HepG2 (cell line): ENCODE measurements at regions not wholly inside any gene's neighbourhood (a gene's known extent, or its start where the extent isn't known, plus 50 kb on each side); places are given as distances from the start of the nearest gene placed in this dataset.

Experiments used
- FLYWCH1 ChIP-seq: sonication (generic); formaldehyde crosslinking; IDR thresholded peaks from 2 replicates; pipeline ENCODE4 v1.8.1; 2023; ENCODE audit warnings: mild to moderate bottlenecking, missing genetic modification reagents
- FOSL1 ChIP-seq: sonication (generic); formaldehyde crosslinking; IDR thresholded peaks from 2 replicates; pipeline ENCODE4 v1.9.0; 2021; ENCODE audit warnings: missing genetic modification reagents, borderline replicate concordance
- FOXK1 ChIP-seq: sonication (generic); formaldehyde crosslinking; IDR thresholded peaks from 2 replicates; pipeline ENCODE4 v1.4.0; 2020; ENCODE audit warnings: low read depth, missing genetic modification reagents, borderline replicate concordance
- GTF3A ChIP-seq: sonication (generic); formaldehyde crosslinking; conservative IDR thresholded peaks from 2 replicates; pipeline ENCODE4 v1.4.0; 2020; ENCODE audit warnings: mild to moderate bottlenecking, missing genetic modification reagents
- KLF15 ChIP-seq: sonication (generic); formaldehyde crosslinking; IDR thresholded peaks from 2 replicates; pipeline ENCODE4 v1.8.1; 2023; ENCODE audit warnings: borderline replicate concordance, mild to moderate bottlenecking, inconsistent platforms, missing genetic modification reagents, mixed read lengths
- NONO ChIP-seq, 2 experiments: fragments of 450-650 bp in 1 of 2; sonication (generic) in 1 of 2; formaldehyde crosslinking in 1 of 2; IDR thresholded peaks in 1 of 2; conservative IDR thresholded peaks in 1 of 2; 2 replicates each; pipeline versions ENCODE4 v1.6.1 to v1.8.0; 2017 to 2022; ENCODE audit warnings: mild to moderate bottlenecking in 1 of 2, missing genetic modification reagents in 1 of 2, moderate library complexity in 1 of 2
- NR1H2 ChIP-seq: sonication (generic); formaldehyde crosslinking; IDR thresholded peaks from 2 replicates; pipeline ENCODE4 v1.8.1; 2022; ENCODE audit warnings: low read depth, missing genetic modification reagents, borderline replicate concordance
- PBX3 ChIP-seq: sonication (generic); formaldehyde crosslinking; IDR thresholded peaks from 2 replicates; pipeline ENCODE4 v1.8.1; 2023; ENCODE audit warnings: missing genetic modification reagents, inconsistent platforms, borderline replicate concordance
- POLR2A ChIP-seq, 2 experiments: IDR thresholded peaks; 2 replicates each; pipeline ENCODE4 v1.6.1; 2011; ENCODE audit warnings: low read depth in 2 of 2, low read length in 2 of 2, mild to moderate bottlenecking in 1 of 2, moderate library complexity in 1 of 2; ENCODE audit not compliant: insufficient read depth in 1 of 2
- SNAPC2 ChIP-seq: sonication (generic); formaldehyde crosslinking; IDR thresholded peaks from 2 replicates; pipeline ENCODE4 v1.8.1; 2022; ENCODE audit warnings: mild to moderate bottlenecking, missing genetic modification reagents
- SNRNP70 ChIP-seq: fragments of 200-400 bp; formaldehyde crosslinking; IDR thresholded peaks from 2 replicates; pipeline ENCODE4 v1.6.1; 2017; ENCODE audit warnings: mild to moderate bottlenecking, low read depth, low read length, moderate library complexity
- THAP7 ChIP-seq: sonication (generic); formaldehyde crosslinking; IDR thresholded peaks from 2 replicates; pipeline ENCODE4 v1.8.1; 2023; ENCODE audit warnings: mild to moderate bottlenecking, missing genetic modification reagents
- ZNF225 ChIP-seq: sonication (generic); formaldehyde crosslinking; IDR thresholded peaks from 2 replicates; pipeline ENCODE4 v1.4.0; 2020; ENCODE audit warnings: mild to moderate bottlenecking, missing genetic modification reagents
- ZNF550 ChIP-seq: sonication (generic); formaldehyde crosslinking; IDR thresholded peaks from 2 replicates; pipeline ENCODE4 v1.4.0; 2020; ENCODE audit warnings: mild to moderate bottlenecking, missing genetic modification reagents, borderline replicate concordance
- ZNF672 ChIP-seq: sonication (generic); formaldehyde crosslinking; IDR thresholded peaks from 2 replicates; pipeline ENCODE4 v1.8.1; 2022; ENCODE audit warnings: missing genetic modification reagents
- ZNF768 ChIP-seq: sonication (generic); formaldehyde crosslinking; IDR thresholded peaks from 2 replicates; pipeline ENCODE4 v1.4.0; 2020; ENCODE audit warnings: missing genetic modification reagents
- ZNF878 ChIP-seq: sonication (generic); formaldehyde crosslinking; IDR thresholded peaks from 2 replicates; pipeline ENCODE4 v1.8.1; 2023; ENCODE audit warnings: mild to moderate bottlenecking, missing genetic modification reagents, moderate library complexity
- TF ChIP-seq, protein P1 (sequence below): sonication (generic); formaldehyde crosslinking; IDR thresholded peaks from 2 replicates; pipeline ENCODE4 v1.9.0; 2021; ENCODE audit warnings: missing genetic modification reagents, borderline replicate concordance
- TF ChIP-seq, protein P2 (sequence below): sonication (generic); formaldehyde crosslinking; IDR thresholded peaks from 2 replicates; pipeline ENCODE4 v1.9.0; 2021; ENCODE audit warnings: missing genetic modification reagents, borderline replicate concordance
- TF ChIP-seq, protein P3 (sequence below): sonication (generic); formaldehyde crosslinking; IDR thresholded peaks from 2 replicates; pipeline ENCODE4 v1.4.0; 2020; ENCODE audit warnings: mild to moderate bottlenecking, missing genetic modification reagents

- TF ChIP-seq THAP7 (CRISPR knock-in tag) = no peak
- TF ChIP-seq ZNF878 (CRISPR knock-in tag) = 0 out of 2 replicates have a peak, but pooled peaks have one; percentile 7
- TF ChIP-seq PBX3 (CRISPR knock-in tag) = no peak
- no peak for TF ChIP-seq ZNF225 (CRISPR knock-in tag)
- TF ChIP-seq KLF15 (CRISPR knock-in tag) = no peak
- no peak for TF ChIP-seq NR1H2
- TF ChIP-seq, protein P1, sequence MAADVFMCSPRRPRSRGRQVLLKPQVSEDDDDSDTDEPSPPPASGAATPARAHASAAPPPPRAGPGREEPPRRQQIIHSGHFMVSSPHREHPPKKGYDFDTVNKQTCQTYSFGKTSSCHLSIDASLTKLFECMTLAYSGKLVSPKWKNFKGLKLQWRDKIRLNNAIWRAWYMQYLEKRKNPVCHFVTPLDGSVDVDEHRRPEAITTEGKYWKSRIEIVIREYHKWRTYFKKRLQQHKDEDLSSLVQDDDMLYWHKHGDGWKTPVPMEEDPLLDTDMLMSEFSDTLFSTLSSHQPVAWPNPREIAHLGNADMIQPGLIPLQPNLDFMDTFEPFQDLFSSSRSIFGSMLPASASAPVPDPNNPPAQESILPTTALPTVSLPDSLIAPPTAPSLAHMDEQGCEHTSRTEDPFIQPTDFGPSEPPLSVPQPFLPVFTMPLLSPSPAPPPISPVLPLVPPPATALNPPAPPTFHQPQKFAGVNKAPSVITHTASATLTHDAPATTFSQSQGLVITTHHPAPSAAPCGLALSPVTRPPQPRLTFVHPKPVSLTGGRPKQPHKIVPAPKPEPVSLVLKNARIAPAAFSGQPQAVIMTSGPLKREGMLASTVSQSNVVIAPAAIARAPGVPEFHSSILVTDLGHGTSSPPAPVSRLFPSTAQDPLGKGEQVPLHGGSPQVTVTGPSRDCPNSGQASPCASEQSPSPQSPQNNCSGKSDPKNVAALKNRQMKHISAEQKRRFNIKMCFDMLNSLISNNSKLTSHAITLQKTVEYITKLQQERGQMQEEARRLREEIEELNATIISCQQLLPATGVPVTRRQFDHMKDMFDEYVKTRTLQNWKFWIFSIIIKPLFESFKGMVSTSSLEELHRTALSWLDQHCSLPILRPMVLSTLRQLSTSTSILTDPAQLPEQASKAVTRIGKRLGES (CRISPR knock-in tag) = no peak
- TF ChIP-seq FOXK1 (CRISPR knock-in tag) = no peak
- no peak for TF ChIP-seq FLYWCH1 (CRISPR knock-in tag)
- TF ChIP-seq FOSL1 (CRISPR knock-in tag) = no peak
- no peak for TF ChIP-seq ZNF768
- TF ChIP-seq, protein P2, sequence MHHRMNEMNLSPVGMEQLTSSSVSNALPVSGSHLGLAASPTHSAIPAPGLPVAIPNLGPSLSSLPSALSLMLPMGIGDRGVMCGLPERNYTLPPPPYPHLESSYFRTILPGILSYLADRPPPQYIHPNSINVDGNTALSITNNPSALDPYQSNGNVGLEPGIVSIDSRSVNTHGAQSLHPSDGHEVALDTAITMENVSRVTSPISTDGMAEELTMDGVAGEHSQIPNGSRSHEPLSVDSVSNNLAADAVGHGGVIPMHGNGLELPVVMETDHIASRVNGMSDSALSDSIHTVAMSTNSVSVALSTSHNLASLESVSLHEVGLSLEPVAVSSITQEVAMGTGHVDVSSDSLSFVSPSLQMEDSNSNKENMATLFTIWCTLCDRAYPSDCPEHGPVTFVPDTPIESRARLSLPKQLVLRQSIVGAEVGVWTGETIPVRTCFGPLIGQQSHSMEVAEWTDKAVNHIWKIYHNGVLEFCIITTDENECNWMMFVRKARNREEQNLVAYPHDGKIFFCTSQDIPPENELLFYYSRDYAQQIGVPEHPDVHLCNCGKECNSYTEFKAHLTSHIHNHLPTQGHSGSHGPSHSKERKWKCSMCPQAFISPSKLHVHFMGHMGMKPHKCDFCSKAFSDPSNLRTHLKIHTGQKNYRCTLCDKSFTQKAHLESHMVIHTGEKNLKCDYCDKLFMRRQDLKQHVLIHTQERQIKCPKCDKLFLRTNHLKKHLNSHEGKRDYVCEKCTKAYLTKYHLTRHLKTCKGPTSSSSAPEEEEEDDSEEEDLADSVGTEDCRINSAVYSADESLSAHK = no peak
- TF ChIP-seq ZNF550 = 0 out of 2 replicates have a peak, but pooled peaks have one; percentile 31
- no peak for TF ChIP-seq NONO (IDR thresholded peaks at IDR 0.05)
- TF ChIP-seq NONO (CRISPR knock-in tag; conservative IDR thresholded peaks at IDR 0.05) = no peak
- TF ChIP-seq POLR2A (IDR thresholded peaks at IDR 0.05; ENCODE audit: insufficient read depth in 1 of 2, low read depth in 2 of 2, low read length in 2 of 2) = no peak
- TF ChIP-seq, protein P3, sequence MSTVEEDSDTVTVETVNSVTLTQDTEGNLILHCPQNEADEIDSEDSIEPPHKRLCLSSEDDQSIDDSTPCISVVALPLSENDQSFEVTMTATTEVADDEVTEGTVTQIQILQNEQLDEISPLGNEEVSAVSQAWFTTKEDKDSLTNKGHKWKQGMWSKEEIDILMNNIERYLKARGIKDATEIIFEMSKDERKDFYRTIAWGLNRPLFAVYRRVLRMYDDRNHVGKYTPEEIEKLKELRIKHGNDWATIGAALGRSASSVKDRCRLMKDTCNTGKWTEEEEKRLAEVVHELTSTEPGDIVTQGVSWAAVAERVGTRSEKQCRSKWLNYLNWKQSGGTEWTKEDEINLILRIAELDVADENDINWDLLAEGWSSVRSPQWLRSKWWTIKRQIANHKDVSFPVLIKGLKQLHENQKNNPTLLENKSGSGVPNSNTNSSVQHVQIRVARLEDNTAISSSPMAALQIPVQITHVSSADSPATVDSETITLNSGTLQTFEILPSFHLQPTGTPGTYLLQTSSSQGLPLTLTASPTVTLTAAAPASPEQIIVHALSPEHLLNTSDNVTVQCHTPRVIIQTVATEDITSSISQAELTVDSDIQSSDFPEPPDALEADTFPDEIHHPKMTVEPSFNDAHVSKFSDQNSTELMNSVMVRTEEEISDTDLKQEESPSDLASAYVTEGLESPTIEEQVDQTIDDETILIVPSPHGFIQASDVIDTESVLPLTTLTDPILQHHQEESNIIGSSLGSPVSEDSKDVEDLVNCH (CRISPR knock-in tag) = no peak
- TF ChIP-seq GTF3A = no peak
- TF ChIP-seq SNAPC2 = 0 out of 2 replicates have a peak, but pooled peaks have one; percentile 55
- no peak for TF ChIP-seq ZNF672 (CRISPR knock-in tag)
- TF ChIP-seq SNRNP70 = no peak
Measured at GRCh38 chr12:124509676-124510300, 57.6 kb downstream of the NCOR2 start (continued).
